Sigmoid colon (tissue), 6 donors: ENCODE measurements at regions not wholly inside any gene's neighbourhood (a gene's known extent, or its start where the extent isn't known, plus 50 kb on each side); places are given as distances from the start of the nearest gene placed in this dataset.

ENCODE experiments used
- DNase-seq: peaks from one replicate; pipeline ENCODE4 v3.0.0-alpha.2; 2019
- H3K27ac ChIP-seq, 4 donors: fragments of 200-600 bp; sonication (generic); one replicate each; pipeline ENCODE4 v1.5.1; 2016 to 2019; ENCODE audit warnings: mild to moderate bottlenecking in 1 of 4
- H3K27me3 ChIP-seq, 3 donors: fragments of 200-600 bp; sonication (generic); one replicate each; pipeline ENCODE4 v1.5.1; 2019; ENCODE audit warnings: mild to moderate bottlenecking in 1 of 3
- H3K36me3 ChIP-seq, 4 donors: fragments of 200-600 bp; sonication (generic); one replicate each; pipeline ENCODE4 v1.5.1; 2016 to 2019
- H3K4me1 ChIP-seq, 4 donors: fragments of 200-600 bp; sonication (generic); one replicate each; pipeline ENCODE4 v1.5.1; 2017 to 2019
- H3K4me3 ChIP-seq, 4 donors: fragments of 200-600 bp; sonication (generic); one replicate each; pipeline ENCODE4 v1.5.1; 2017 to 2019; ENCODE audit warnings: mild to moderate bottlenecking in 2 of 4, moderate library complexity in 1 of 4
- H3K9me3 ChIP-seq, 4 donors: fragments of 200-600 bp in 3 of 4; sonication (generic) in 3 of 4; one replicate each; pipeline versions ENCODE4 v1.5.1 to v1.6.1; 2013 to 2019
- EP300 ChIP-seq, 4 donors: sonication (generic); formaldehyde crosslinking; IDR thresholded peaks; one replicate each; pipeline ENCODE4 v1.6.1; 2017; ENCODE audit warnings: antibody characterized with exemption in 4 of 4
- POLR2A ChIP-seq, 2 donors: fragments of 450-650 bp; IDR thresholded peaks; one replicate each; pipeline ENCODE4 v1.6.1; 2016; ENCODE audit warnings: antibody characterized with exemption in 2 of 2, mild to moderate bottlenecking in 2 of 2, moderate library complexity in 2 of 2
- POLR2AphosphoS5 ChIP-seq, 4 donors: sonication (generic); formaldehyde crosslinking; IDR thresholded peaks; one replicate each; pipeline ENCODE4 v1.6.1; 2017; ENCODE audit warnings: antibody characterized with exemption in 4 of 4
- WGBS, 2 donors: extraction: QIAGEN DNeasy Blood & Tissue Kit; methylation state at CpG; one replicate each; pipeline ENCODE4 v1.1.7; 2013; 5-methylcytosine and 5-hydroxymethylcytosine counted together
- intact Hi-C: fragments of 100-400 bp; cut with DNase I; formaldehyde crosslinking; loops from one replicate; pipeline ENCODE4 v1.15.1; 2023
- TF ChIP-seq, protein P1 (sequence below), 4 experiments: fragments of 450-650 bp in 3 of 4; fragments of 200-600 bp in 1 of 4; IDR thresholded peaks; one replicate each; pipeline ENCODE4 v1.5.1; 2016 to 2019; ENCODE audit warnings: antibody characterized with exemption in 4 of 4, mild to moderate bottlenecking in 3 of 4, moderate library complexity in 2 of 4
- donor health status: healthy with polysubstance abuse.
- donor health status: healthy.

GRCh38 chr4:100099746-100100145 lies 90.5 kb downstream of the DDIT4L start:
- TF ChIP-seq EP300 (IDR thresholded peaks at IDR 0.05) (no peak), POLR2AphosphoS5 (IDR thresholded peaks at IDR 0.05) (no peak), POLR2A (IDR thresholded peaks at IDR 0.05) (no peak)
- TF ChIP-seq, protein P1, sequence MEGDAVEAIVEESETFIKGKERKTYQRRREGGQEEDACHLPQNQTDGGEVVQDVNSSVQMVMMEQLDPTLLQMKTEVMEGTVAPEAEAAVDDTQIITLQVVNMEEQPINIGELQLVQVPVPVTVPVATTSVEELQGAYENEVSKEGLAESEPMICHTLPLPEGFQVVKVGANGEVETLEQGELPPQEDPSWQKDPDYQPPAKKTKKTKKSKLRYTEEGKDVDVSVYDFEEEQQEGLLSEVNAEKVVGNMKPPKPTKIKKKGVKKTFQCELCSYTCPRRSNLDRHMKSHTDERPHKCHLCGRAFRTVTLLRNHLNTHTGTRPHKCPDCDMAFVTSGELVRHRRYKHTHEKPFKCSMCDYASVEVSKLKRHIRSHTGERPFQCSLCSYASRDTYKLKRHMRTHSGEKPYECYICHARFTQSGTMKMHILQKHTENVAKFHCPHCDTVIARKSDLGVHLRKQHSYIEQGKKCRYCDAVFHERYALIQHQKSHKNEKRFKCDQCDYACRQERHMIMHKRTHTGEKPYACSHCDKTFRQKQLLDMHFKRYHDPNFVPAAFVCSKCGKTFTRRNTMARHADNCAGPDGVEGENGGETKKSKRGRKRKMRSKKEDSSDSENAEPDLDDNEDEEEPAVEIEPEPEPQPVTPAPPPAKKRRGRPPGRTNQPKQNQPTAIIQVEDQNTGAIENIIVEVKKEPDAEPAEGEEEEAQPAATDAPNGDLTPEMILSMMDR (IDR thresholded peaks at IDR 0.05): no peak

GRCh38 chr4:100098681-100099080 lies 91.6 kb downstream of the DDIT4L start:
- Histone ChIP-seq H3K36me3 (no peaks in the 10 kb centered on the region), H3K9me3 (no peaks in the 10 kb centered on the region), H3K27me3 (no peaks in the 10 kb centered on the region), H3K27ac (no peak overlapping the region), H3K4me1 (peaks cover 0 to 3% (median 2%) of the 10 kb centered on the region in 4 donors), H3K4me3 (no peak overlapping the region)
- DNase-seq: no peak
- intact Hi-C loops: loop anchor here (10.0 kb wide), 2 partner anchors 96 to 1246 kb away; partner anchors contain the start of genes DDIT4L and PPP3CA
- TF ChIP-seq POLR2A (IDR thresholded peaks at IDR 0.05): no peak
- WGBS, 2 donors: 91 to 94% methylated on average over 2 of the region's 2 CpGs

More at GRCh38 chr4:100099746-100100145, 90.5 kb downstream of the DDIT4L start:
- intact Hi-C loops: loop anchor here (10.0 kb wide), 2 partner anchors 95 to 1245 kb away; partner anchors contain the start of genes DDIT4L and PPP3CA
- WGBS, 2 donors: 50 to 75% methylated on average over 2 of the region's 2 CpGs
- Histone ChIP-seq H3K4me1 (no peaks in the 10 kb centered on the region), H3K4me3 (no peak overlapping the region), H3K9me3 (no peaks in the 10 kb centered on the region), H3K27me3 (no peaks in the 10 kb centered on the region), H3K27ac (no peak overlapping the region), H3K36me3 (no peaks in the 10 kb centered on the region)
- no peak for DNase-seq

- no peak for DNase-seq
- intact Hi-C loops: loop anchor here (10.0 kb wide), 2 partner anchors 97 to 1247 kb away; partner anchors contain the start of genes DDIT4L and PPP3CA
- no peak for TF ChIP-seq POLR2A (IDR thresholded peaks at IDR 0.05)
- TF ChIP-seq, protein P1 (IDR thresholded peaks at IDR 0.05): no peak
- TF ChIP-seq POLR2AphosphoS5 (IDR thresholded peaks at IDR 0.05): no peak
- no peak for TF ChIP-seq EP300 (IDR thresholded peaks at IDR 0.05)
- H3K9me3 ChIP-seq: no peaks in the 10 kb centered on the region
- WGBS, 2 donors: 75 to 83% methylated on average over 7 of the region's 7 CpGs
- no peak overlapping the region for H3K27ac ChIP-seq
- peaks cover 0 to 9% (median 7%) of the 10 kb centered on the region in 4 donors for H3K4me1 ChIP-seq
- no peaks in the 10 kb centered on the region for H3K27me3 ChIP-seq
- H3K4me3 ChIP-seq: no peak overlapping the region
- no peaks in the 10 kb centered on the region for H3K36me3 ChIP-seq
Measured at GRCh38 chr4:100098011-100098545, 92.2 kb downstream of the DDIT4L start.

GRCh38 chr4:100095729-100096595 lies 94.3 kb downstream of the DDIT4L start:
- Histone ChIP-seq H3K4me3 (no peak overlapping the region), H3K9me3 (no peaks in the 10 kb centered on the region), H3K27ac (no peak overlapping the region), H3K36me3 (no peaks in the 10 kb centered on the region), H3K4me1 (peaks cover 0 to 11% (median 8%) of the 10 kb centered on the region in 4 donors), H3K27me3 (no peaks in the 10 kb centered on the region)
- peak in 1 of 4 donors; percentile 6 for TF ChIP-seq POLR2AphosphoS5 (IDR thresholded peaks at IDR 0.05)
- TF ChIP-seq EP300 (IDR thresholded peaks at IDR 0.05): no peak
- TF ChIP-seq, protein P1 (IDR thresholded peaks at IDR 0.05): peak in 3 of 4 experiments; percentile 28 to 56 (median 43)
- intact Hi-C loops: loop anchor here (10.0 kb wide), 2 partner anchors 99 to 1249 kb away; partner anchors contain the start of genes DDIT4L and PPP3CA
- DNase-seq: peak; percentile 84
- WGBS, 2 donors: 18 to 27% methylated on average over 7 of the region's 7 CpGs
